ENCODE measurements at regions not wholly inside any gene's neighbourhood (a gene's known extent, or its start where the extent isn't known, plus 50 kb on each side); places are given as distances from the start of the nearest gene placed in this dataset.

- FAIRE-seq, result no peak
- TF ChIP-seq POLR2A (IDR thresholded peaks at IDR 0.05; ENCODE audit: low read depth, low read length), result no peak
These were observed 119.4 kb downstream of the MRPS6 start for GRCh38 chr21:34192646-34193285.

DNA sequence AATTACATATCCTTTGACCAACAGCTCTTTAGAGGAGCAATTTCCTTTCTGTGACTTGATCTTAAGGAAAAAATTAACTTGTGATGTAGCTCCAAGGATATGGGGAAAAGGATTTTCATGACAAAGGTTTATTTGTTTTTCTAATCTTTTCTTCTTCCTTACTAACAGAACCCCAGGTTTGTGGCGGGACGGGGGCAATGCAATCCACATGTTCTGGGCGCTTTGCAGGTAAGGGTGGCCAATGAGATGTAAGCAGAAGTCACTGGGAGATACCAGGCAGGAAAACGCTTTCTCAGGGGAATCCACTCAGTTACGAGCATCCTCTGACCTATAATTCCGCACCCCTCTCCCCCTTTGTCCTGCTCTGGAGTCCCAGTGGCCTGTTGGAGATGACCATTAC lies 122.0 kb downstream of the MRPS6 start:
- FAIRE-seq (no peak), DNase-seq (ENCODE audit: insufficient read length, low spot score) (no peak)
- TF ChIP-seq POLR2A (IDR thresholded peaks at IDR 0.05; ENCODE audit: low read depth, low read length), result no peak

More at GRCh38 chr21:34192646-34193285, 119.4 kb downstream of the MRPS6 start:
- no peak for DNase-seq (ENCODE audit: insufficient read length, low spot score)

DNA sequence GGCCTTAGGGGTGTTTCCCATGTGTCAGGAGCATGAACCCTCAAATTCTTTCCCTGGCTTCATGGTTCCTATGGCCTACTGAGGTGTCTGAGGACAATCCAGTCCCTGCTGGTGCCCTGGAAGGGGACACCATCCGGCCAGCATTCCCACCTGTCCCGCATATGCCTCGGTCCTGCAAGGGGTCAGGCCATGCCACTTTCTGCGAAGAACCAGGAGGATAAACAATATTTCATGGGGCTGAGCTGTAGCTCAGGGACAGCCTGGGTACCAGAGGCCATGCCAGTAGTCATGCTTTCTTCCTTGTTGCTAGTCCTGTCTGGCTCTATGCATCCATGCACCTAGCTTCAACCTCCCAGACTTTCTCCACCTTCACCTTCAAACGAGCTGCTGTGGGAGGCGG lies 123.6 kb downstream of the MRPS6 start:
- FAIRE-seq, result no peak
- no peak for TF ChIP-seq POLR2A (IDR thresholded peaks at IDR 0.05; ENCODE audit: low read depth, low read length)

GRCh38 chr21:34197561-34197960 lies 124.2 kb downstream of the MRPS6 start:
- TF ChIP-seq POLR2A (IDR thresholded peaks at IDR 0.05; ENCODE audit: low read depth, low read length), result no peak
- FAIRE-seq (no peak), DNase-seq (ENCODE audit: insufficient read length, low spot score) (no peak)

More for the DNA sequence above, 123.6 kb downstream of the MRPS6 start:
- no peak for DNase-seq (ENCODE audit: insufficient read length, low spot score)

- no peak for TF ChIP-seq POLR2A (IDR thresholded peaks at IDR 0.05; ENCODE audit: low read depth, low read length)
- FAIRE-seq (no peak), DNase-seq (ENCODE audit: insufficient read length, low spot score) (no peak)
These were observed 125.1 kb downstream of the MRPS6 start for GRCh38 chr21:34198231-34199120.

DNA sequence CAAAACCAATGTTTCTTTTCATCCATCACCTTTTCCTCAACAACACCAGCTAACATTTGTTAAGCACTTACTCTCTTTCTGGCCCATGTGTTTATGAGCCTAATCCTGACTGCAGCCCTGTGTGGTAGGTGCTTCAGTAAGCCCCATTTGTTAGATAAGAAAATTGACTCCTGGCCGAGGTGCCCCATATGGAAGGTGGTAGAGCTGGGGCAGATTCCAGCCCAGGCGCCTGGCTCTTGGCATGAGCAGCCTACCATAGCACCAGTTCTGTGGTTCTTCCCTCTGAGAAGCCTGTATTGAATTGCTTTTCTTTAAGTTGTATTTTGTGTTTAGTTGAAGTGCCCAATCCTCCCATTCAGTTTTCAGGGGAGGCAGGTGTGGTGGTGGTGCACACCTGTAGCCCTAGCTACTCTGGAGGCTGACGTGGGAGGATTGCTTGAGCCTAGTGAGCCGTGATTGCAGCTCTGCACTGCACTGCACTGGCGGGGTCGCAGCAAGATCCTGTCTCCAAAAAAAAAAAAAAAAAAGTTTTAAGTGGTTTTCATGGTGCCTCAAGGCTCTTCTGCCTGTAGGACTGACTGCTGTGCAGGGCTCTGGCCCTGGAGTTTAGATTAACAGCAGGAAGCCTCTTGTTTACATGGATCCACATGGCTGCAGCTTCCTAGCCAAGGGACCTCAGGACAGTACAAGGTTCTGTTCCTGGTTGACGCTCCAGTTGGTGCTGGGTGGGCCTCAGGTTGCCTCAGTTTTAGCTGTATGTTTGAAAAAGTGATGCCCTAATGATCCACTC lies 125.9 kb downstream of the MRPS6 start:
- TF ChIP-seq POLR2A (IDR thresholded peaks at IDR 0.05; ENCODE audit: low read depth, low read length), result no peak

DNA sequence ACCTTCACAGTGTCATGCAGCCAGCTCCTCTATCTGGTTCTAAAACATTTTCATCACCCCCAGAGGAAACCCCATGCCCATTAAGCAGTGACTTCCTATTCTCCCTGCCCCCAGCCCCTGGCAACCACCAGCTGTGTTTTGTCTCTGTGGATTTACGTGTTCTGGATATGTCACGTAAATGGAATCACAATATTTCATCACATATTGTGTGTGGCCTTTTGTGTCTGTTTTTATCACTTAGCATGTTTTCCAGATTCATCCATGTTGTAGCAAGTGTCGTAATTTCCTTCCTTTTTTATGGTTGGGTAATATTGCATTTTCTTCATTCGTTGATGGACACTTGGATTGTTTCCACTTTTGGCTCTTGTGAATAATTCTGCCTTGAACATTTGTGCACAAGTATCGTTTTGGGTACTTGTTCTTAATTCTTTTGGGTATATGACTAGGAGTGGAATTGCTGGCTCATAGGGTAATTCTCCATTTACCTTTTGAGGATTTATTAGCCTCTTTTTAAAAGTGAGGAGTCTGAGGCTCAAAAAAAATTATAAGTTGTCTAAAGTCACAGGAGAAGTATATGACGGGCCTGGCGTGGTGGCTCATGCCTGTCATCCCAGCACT lies 127.0 kb downstream of the MRPS6 start:
- no peak for FAIRE-seq
- DNase-seq (ENCODE audit: insufficient read length, low spot score), result no peak
- no peak for TF ChIP-seq POLR2A (IDR thresholded peaks at IDR 0.05; ENCODE audit: low read depth, low read length)

More for the DNA sequence above, 125.9 kb downstream of the MRPS6 start:
- no peak for FAIRE-seq
- DNase-seq (ENCODE audit: insufficient read length, low spot score), result no peak

DNA sequence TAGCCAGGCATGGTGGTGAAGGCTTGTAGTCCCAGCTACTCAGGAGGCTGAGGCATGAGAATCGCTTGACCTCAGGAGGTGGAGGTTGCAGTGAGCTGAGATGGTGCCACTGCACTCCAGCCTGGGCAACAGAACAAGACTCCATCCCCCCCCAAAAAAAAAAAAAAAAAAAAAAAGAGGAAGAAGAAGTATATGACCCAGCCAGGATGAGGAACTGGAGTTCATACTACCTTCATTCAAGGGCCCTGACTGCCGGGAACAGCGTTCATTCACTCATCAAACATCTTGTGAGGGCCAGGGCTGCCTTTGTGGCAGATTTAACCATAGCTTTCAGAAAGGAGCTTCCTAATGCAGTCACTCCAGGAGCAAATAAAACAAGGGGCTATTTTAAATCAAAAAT lies 127.6 kb downstream of the MRPS6 start:
- FAIRE-seq (no peak), DNase-seq (ENCODE audit: insufficient read length, low spot score) (no peak)
- no peak for TF ChIP-seq POLR2A (IDR thresholded peaks at IDR 0.05; ENCODE audit: low read depth, low read length)

DNA sequence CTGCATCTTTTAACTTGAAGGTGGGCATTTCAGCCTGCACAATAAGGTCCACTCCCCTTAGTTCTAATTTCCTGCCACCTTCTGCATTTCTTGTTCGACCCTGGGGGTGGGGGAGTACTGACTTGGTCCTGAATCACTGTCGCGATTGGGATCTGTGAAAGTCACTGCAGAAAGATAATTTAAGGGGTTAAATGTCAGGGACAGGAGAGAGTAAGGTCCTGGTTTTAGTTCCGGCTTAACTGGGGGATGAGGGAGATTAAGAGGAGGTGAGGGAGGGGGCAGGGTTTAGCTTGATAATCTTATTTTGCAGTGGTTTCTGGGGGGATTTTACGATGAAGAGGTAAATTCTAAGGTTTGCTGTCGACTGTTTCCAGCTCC lies 128.1 kb downstream of the MRPS6 start:
- TF ChIP-seq POLR2A (IDR thresholded peaks at IDR 0.05; ENCODE audit: low read depth, low read length), result no peak
- DNase-seq (ENCODE audit: insufficient read length, low spot score), result no peak
- FAIRE-seq, result no peak

DNA sequence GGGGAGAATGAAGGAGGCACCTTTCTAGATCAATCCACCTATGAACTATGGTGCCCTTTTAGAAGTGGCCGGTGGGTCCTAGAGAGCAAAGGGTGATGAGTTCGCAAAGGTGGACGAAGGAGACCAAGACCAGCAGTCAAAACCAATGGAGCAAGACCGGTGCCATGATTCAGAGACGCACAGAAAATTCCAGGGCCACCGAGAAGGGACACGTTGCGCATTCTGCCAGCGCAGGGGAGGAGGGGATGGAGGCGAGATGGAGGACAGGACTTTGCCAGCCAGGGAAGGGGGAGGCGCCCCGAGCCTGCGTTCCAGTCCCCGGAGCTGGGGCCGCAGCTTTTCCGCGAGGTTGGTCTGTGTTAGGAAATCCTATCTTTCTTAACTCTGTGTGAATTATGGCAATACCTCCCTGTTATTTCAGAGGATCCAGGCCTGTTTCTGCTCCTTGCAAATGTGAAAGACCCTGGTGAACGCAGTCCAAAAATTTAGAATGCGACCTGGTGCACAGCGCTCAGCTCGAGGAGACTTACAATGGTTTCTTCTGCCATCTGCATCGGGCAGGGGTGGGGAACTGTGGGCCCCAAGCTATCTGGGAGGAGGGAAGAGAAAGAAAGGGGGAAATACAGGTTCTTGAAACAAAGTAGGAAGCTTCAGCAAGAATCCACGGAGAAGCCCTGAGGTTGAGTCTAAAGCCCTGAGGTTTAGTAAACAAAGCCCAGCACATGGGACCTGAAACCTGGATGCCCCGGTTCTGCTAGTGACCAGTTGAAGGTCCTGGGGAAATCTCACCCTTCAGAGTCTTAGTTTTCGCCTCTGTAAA lies 129.4 kb downstream of the MRPS6 start:
- TF ChIP-seq POLR2A (IDR thresholded peaks at IDR 0.05; ENCODE audit: low read depth, low read length), result no peak
- DNase-seq (ENCODE audit: insufficient read length, low spot score) (no peak), FAIRE-seq (no peak)

DNA sequence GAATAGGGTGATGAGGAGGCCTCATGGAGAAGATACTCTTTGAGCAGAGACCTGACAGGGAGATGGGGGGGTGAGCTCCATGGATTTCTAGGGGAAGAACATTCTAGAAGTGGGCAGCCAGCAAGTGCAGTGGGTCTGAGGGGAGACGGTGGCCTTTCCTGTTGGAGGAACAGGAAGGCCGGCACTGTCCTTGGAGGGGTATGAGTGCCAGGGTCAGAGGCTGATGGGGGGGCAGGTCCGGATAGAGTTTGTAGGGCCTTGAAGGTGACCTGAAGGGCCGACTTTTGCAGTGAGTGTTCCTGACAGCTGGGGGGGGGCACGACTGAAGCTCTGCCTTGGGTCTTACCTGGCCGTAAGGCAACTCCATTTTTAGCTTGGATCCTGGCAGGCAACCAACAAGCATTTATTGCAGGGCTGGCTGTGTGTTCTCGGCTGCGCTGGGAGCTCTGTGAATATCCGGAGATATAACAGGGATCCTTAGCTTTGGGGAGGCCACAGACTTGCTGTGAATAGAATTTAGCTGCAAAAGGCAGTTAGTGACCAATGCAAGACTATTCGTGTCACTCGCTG lies 130.6 kb downstream of the MRPS6 start:
- FAIRE-seq, result no peak
- DNase-seq (ENCODE audit: insufficient read length, low spot score), result no peak
- TF ChIP-seq POLR2A (IDR thresholded peaks at IDR 0.05; ENCODE audit: low read depth, low read length), result no peak

DNA sequence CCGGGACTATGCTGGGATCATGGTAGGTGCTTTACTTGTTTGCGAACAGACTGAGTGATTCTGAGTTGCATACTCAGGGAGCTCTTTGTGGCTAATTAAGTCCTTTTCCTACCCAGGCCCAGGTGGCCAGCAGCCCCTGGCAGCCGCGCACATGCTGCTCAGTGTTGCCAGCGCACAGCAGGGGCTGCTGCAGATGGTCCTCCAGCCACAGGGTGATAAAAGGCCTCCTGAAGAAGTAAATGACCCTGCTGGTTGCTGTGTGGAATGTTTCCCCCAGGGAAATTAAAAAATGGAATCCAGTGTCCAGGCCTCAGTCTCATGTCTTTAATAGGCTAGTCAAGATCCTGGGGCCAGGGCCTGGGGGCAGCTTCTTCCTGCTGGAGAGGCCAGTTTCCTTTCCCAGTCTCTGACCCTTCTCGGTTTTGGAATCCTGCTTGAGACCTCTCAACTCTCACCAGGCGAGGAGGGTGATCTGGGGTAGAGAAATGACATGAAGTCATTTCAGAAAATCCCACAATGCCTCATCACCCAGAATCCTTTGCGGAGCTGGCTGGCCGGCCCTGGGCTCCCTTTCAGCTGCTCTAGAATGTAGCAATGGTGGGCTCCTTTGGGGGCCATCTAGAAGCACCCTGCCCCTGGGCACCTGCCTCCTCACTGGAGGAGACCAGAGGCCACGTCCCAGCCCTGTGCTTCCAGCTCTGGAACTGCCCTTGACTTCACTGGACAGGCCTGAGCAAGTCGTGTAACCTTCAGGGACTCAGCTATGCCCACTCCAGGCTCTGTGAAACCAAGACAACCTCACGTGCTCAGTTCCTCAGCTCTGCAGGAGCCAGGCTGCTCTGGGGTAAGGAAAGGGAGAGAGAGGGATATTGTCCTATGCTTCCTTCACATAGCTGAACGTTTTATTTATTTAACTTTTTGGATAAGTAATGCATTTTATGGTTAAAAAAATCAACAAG lies 131.4 kb downstream of the MRPS6 start:
- DNase-seq (ENCODE audit: insufficient read length, low spot score), result no peak
- no peak for TF ChIP-seq POLR2A (IDR thresholded peaks at IDR 0.05; ENCODE audit: low read depth, low read length)
- FAIRE-seq, result no peak
